ENCODE measurements at regions not wholly inside any gene's neighbourhood (a gene's known extent, or its start where the extent isn't known, plus 50 kb on each side); places are given as distances from the start of the nearest gene placed in this dataset.
A peak's percentile ranks its signal among the peaks of the same experiment; 100 is the strongest.

GRCh38 chr16:82229800-82230619, 60.0 kb upstream of the MPHOSPH6 start:
- Histone ChIP-seq H3K9me3 (no peaks in the 10 kb centered on the region), H3K4me1 (no peaks in the 10 kb centered on the region), H3K27me3 (no peaks in the 10 kb centered on the region), H3K27ac (no peak overlapping the region), H3K36me3 (no peaks in the 10 kb centered on the region), H3K4me3 (no peak overlapping the region)
- DNase-seq (peak; percentile 81), ATAC-seq (peak; percentile 94)
- intact Hi-C loops (cut with DNase I): loop anchor here (5.0 kb wide), 1 partner anchor 198 kb away; no protein-coding TSS in a partner anchor
- peak; percentile 94 for TF ChIP-seq CTCF (IDR thresholded peaks at IDR 0.05)

- H3K27me3 ChIP-seq: no peaks in the 10 kb centered on the region
- H3K4me3 ChIP-seq: no peak overlapping the region
- TF ChIP-seq CTCF (IDR thresholded peaks at IDR 0.05): no peak
- no peaks in the 10 kb centered on the region for H3K4me1 ChIP-seq
- H3K36me3 ChIP-seq: no peaks in the 10 kb centered on the region
- no peak overlapping the region for H3K27ac ChIP-seq
- H3K9me3 ChIP-seq: no peaks in the 10 kb centered on the region
- intact Hi-C loops (cut with DNase I): no loop called here
- DNase-seq: no peak
- ATAC-seq: no peak
Measured at GRCh38 chr16:82226327-82226726, 56.3 kb upstream of the MPHOSPH6 start.

GRCh38 chr16:82224821-82225220, 54.8 kb upstream of the MPHOSPH6 start:
- no peaks in the 10 kb centered on the region for H3K9me3 ChIP-seq
- H3K27ac ChIP-seq: no peak overlapping the region
- H3K36me3 ChIP-seq: no peaks in the 10 kb centered on the region
- ATAC-seq (no peak), DNase-seq (no peak)
- no peaks in the 10 kb centered on the region for H3K27me3 ChIP-seq
- H3K4me1 ChIP-seq: no peaks in the 10 kb centered on the region
- no peak overlapping the region for H3K4me3 ChIP-seq
- TF ChIP-seq CTCF (IDR thresholded peaks at IDR 0.05): no peak
- intact Hi-C loops (cut with DNase I): no loop called here

DNA sequence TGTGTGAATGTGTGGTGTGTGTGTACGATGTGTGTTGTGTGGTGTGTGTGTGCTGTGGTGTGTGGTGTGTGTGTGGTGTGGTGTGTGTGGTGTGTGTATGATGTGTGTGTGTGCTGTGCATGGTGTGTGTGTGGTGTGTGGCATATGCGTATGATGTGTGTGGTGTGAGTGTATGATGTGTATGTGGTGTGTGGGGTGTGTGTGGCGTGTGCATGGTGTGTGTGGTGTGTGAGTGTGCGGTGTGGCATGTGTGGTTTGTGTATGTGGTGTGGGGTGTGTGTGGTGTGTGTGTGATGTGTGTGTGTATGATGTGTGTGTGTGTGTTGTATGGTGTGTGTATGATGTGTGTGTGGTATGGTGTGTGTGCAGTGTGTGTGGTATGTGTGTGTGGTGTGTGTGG, 50.5 kb upstream of the MPHOSPH6 start:
- no peaks in the 10 kb centered on the region for H3K27me3 ChIP-seq
- H3K27ac ChIP-seq: no peak overlapping the region
- H3K9me3 ChIP-seq: no peaks in the 10 kb centered on the region
- intact Hi-C loops (cut with DNase I): no loop called here
- no peaks in the 10 kb centered on the region for H3K36me3 ChIP-seq
- no peak overlapping the region for H3K4me3 ChIP-seq
- DNase-seq (no peak), ATAC-seq (peak; percentile 19)
- H3K4me1 ChIP-seq: no peaks in the 10 kb centered on the region
- no peak for TF ChIP-seq CTCF (IDR thresholded peaks at IDR 0.05)
